ENCODE measurements at regions not wholly inside any gene's neighbourhood (a gene's known extent, or its start where the extent isn't known, plus 50 kb on each side); places are given as distances from the start of the nearest gene placed in this dataset.

GRCh38 chr1:43058545-43059360, 100.1 kb upstream of the SLC2A1 start (continued):
- TF ChIP-seq ZNF687 (CRISPR knock-in tag; IDR thresholded peaks at IDR 0.05) (peak; percentile 46), ELK4 (CRISPR knock-in tag; IDR thresholded peaks at IDR 0.05; ENCODE audit: borderline replicate concordance) (no peak), MAFF (IDR thresholded peaks at IDR 0.05; ENCODE audit: low read depth, low read length) (peak; percentile 96), SRSF1 (optimal IDR thresholded peaks at IDR 0.05; ENCODE audit: low read depth, low read length) (no peak), ZNF672 (CRISPR knock-in tag; IDR thresholded peaks at IDR 0.05) (no peak)

DNA sequence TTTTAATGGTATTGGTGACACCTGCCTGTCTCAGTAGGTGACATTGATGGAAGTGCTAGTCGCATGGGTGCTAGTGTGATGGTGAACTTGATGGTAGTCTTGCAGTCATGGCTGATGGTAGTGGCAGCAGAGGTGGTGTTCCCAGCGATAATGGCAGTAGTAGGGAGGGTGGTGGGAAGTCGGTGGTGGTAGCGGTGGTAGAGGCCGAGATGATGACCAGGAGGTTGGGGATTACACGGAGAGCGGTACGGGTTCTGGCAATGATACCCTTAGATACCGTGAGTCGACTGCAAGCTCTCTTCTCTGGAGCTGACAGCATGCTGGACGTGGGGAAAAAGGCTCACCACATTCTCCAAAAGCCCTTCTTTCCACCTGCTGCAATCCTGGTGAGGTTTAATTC, 99.4 kb upstream of the SLC2A1 start:
- in situ Hi-C loops (cut with HindIII; ENCODE audit: extremely low pct_ligation_motif_present, low pct_unique_long_range_greater_than_20kb): no loop called here
- no peak for TF ChIP-seq MIER3 (CRISPR knock-in tag; IDR thresholded peaks at IDR 0.05; ENCODE audit: borderline replicate concordance)
- no peak for TF ChIP-seq IRF2 (CRISPR knock-in tag; IDR thresholded peaks at IDR 0.05)
- no peak for TF ChIP-seq ZNF335 (CRISPR knock-in tag; IDR thresholded peaks at IDR 0.05)
- TF ChIP-seq ERF (CRISPR knock-in tag; IDR thresholded peaks at IDR 0.05): no peak
- no peak for TF ChIP-seq PHF21A (CRISPR knock-in tag; IDR thresholded peaks at IDR 0.05)
- TF ChIP-seq ZNF431 (CRISPR knock-in tag; IDR thresholded peaks at IDR 0.05; ENCODE audit: borderline replicate concordance, low read depth): no peak
- TF ChIP-seq TFE3 (CRISPR knock-in tag; IDR thresholded peaks at IDR 0.05): no peak
- no peak for TF ChIP-seq SYNCRIP (IDR thresholded peaks at IDR 0.05; ENCODE audit: insufficient read depth, low read depth, low read length)
- TF ChIP-seq, protein P1, sequence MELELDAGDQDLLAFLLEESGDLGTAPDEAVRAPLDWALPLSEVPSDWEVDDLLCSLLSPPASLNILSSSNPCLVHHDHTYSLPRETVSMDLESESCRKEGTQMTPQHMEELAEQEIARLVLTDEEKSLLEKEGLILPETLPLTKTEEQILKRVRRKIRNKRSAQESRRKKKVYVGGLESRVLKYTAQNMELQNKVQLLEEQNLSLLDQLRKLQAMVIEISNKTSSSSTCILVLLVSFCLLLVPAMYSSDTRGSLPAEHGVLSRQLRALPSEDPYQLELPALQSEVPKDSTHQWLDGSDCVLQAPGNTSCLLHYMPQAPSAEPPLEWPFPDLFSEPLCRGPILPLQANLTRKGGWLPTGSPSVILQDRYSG (CRISPR knock-in tag; IDR thresholded peaks at IDR 0.05): no peak
- TF ChIP-seq KMT2B (CRISPR knock-in tag; IDR thresholded peaks at IDR 0.05): no peak
- no peak for TF ChIP-seq HOXA3 (CRISPR knock-in tag; IDR thresholded peaks at IDR 0.05)

More for the DNA sequence above, 99.4 kb upstream of the SLC2A1 start:
- no peaks in the 10 kb centered on the region for H4K20me1 ChIP-seq (ENCODE audit: insufficient read depth, low read length)
- 89% methylated on average over 10 of the region's 11 CpGs for WGBS (ENCODE audit: low lambda C conversion rate)
- no peak overlapping the region for H3K4me3 ChIP-seq (replicated peaks in 1 of 3; ENCODE audit: insufficient read depth in 1 of 3, low read depth in 2 of 3, low read length in 3 of 3)
- no peak overlapping the region for H3K27ac ChIP-seq (ENCODE audit: extremely low read length, insufficient read depth, low read length)
- DNase-seq (ENCODE audit: low spot score) (no peak), FAIRE-seq (no peak), ATAC-seq (no peak)
- H3K27me3 ChIP-seq (ENCODE audit: control insufficient read depth in 1 of 2, insufficient read depth in 2 of 2, low read length in 2 of 2): no peaks in the 10 kb centered on the region
- no peaks in the 10 kb centered on the region for H3K79me2 ChIP-seq (ENCODE audit: insufficient read depth, low read length)
- no TSS peak for BruUV-seq (replicated peaks)
- no peaks in the 10 kb centered on the region for H3K36me3 ChIP-seq (replicated peaks in 1 of 2; ENCODE audit: control insufficient read depth in 1 of 2, insufficient read depth in 2 of 2, low read length in 2 of 2)
- H3K9ac ChIP-seq (ENCODE audit: insufficient read depth, low read depth, low read length): no peak overlapping the region
- ChIA-PET CTCF (ENCODE audit: low intra/inter-chr PET ratio, low total read pairs) (no interaction called here), POLR2A (no interaction called here)
- intact Hi-C loops (cut with micrococcal nuclease; ENCODE audit: unreplicated experiment): no loop called here
- no peaks in the 10 kb centered on the region for H3K9me3 ChIP-seq (ENCODE audit: low read length)
- peaks cover 70% of the 10 kb centered on the region for H3K4me1 ChIP-seq (ENCODE audit: insufficient read depth, low read length)
- H2AFZ ChIP-seq (ENCODE audit: low read length): no peak overlapping the region
- 0 out of 2 replicates have a peak overlapping the region, but pooled peaks have one; percentile 5 for H3K4me2 ChIP-seq (ENCODE audit: low read depth, low read length)

Measured in HepG2 (cell line).